Mesothelial cell of epicardium (in vitro differentiated cells): ENCODE measurements at regions not wholly inside any gene's neighbourhood (a gene's known extent, or its start where the extent isn't known, plus 50 kb on each side); places are given as distances from the start of the nearest gene placed in this dataset.
A peak's percentile ranks its signal among the peaks of the same experiment; 100 is the strongest.

Experiments
- DNase-seq, 2 experiments: peaks; one replicate each; pipeline ENCODE4 v3.0.0; 2021; ENCODE audit warnings: low spot score in 2 of 2; ENCODE audit not compliant: unreplicated experiment in 2 of 2
- H3K27ac Mint-ChIP-seq: 2 replicates; pipeline ENCODE4 v1.8.0; 2021; ENCODE audit warnings: mixed read lengths
- H3K27me3 Mint-ChIP-seq: 2 replicates; pipeline ENCODE4 v1.8.0; 2021; ENCODE audit warnings: low read depth, mixed read lengths
- H3K36me3 Mint-ChIP-seq: 2 replicates; pipeline ENCODE4 v1.8.0; 2021; ENCODE audit warnings: mixed read lengths
- H3K4me1 Mint-ChIP-seq: 2 replicates; pipeline ENCODE4 v1.8.0; 2021; ENCODE audit warnings: mixed read lengths
- H3K4me3 Mint-ChIP-seq: 2 replicates; pipeline ENCODE4 v1.8.0; 2021; ENCODE audit warnings: mild to moderate bottlenecking, moderate library complexity, mixed read lengths
- H3K9me3 Mint-ChIP-seq: 2 replicates; pipeline ENCODE4 v1.8.0; 2021; ENCODE audit warnings: mixed read lengths
- TF ChIP-seq, protein P1 (sequence below): fragments of 200-600 bp; sonication (generic); IDR thresholded peaks from one replicate; pipeline ENCODE4 v1.5.0; 2021; ENCODE audit warnings: antibody characterized with exemption; ENCODE audit not compliant: unreplicated experiment

DNA sequence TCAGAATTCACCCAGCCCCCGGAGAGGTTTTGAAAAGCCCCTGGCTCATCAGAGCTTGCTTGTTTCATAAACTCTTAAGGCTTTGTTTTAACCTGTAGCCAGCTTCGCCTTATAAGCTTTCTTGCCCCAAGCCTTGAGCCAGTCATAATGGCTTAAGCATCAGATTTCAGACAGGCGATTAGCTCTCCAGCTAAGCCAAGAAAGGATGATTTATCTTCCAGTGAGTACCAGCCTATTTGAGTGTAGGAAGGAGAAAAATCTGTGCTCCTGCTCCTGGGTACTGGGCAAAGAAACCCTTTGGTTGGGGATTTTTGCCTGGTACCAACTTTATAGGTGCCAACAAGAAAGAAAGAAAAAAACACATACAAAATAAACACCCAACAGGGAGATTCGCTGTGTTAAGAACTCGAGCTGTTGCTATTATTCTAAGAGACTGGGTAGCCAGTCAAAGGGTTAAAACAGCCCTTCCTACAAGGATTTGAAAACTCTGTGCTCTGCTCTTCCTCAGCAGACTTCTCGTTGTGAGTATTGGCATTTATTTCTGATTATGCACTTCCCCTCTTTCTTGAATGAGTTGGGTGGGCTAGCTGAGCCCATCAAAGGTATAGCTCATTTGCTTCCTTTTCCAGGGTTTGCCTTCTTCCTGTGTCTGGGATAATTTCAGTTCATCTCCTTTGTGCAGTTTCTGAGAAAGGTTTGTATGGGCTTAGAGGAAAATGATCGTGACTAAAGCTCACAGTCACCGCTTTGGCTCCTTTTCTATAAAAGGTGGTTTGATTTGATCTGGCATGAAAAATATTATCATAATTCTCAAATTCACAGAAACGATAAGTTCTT is 157.2 kb upstream of the DMRT1 start:
- Mint-ChIP-seq H3K36me3 (peaks cover 6% of the 10 kb centered on the region), H3K4me1 (peaks cover 50% of the 10 kb centered on the region), H3K4me3 (peak overlapping the region; percentile 54), H3K27ac (peak overlapping the region; percentile 84), H3K27me3 (no peaks in the 10 kb centered on the region), H3K9me3 (peaks cover 5% of the 10 kb centered on the region)
- no peak for DNase-seq
- TF ChIP-seq, protein P1, sequence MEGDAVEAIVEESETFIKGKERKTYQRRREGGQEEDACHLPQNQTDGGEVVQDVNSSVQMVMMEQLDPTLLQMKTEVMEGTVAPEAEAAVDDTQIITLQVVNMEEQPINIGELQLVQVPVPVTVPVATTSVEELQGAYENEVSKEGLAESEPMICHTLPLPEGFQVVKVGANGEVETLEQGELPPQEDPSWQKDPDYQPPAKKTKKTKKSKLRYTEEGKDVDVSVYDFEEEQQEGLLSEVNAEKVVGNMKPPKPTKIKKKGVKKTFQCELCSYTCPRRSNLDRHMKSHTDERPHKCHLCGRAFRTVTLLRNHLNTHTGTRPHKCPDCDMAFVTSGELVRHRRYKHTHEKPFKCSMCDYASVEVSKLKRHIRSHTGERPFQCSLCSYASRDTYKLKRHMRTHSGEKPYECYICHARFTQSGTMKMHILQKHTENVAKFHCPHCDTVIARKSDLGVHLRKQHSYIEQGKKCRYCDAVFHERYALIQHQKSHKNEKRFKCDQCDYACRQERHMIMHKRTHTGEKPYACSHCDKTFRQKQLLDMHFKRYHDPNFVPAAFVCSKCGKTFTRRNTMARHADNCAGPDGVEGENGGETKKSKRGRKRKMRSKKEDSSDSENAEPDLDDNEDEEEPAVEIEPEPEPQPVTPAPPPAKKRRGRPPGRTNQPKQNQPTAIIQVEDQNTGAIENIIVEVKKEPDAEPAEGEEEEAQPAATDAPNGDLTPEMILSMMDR = no peak

DNA sequence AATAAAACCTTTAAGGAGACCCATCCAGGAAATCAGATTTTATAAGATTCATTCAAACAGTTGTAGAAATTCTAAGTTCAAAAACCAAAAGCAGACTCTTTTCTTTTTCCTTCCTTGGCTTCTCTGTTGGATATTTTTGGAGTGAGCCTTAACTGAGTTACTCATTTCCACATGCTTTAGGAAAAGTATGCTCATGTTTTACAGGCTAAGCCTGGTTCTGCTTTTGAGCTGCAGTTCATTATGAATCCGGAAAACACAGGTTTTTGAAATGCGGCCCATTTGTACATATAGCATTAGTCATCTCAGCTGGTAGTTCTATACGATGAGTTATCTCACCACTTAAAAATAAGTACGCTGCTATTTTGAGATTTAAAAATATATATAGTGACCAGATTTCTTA is 156.6 kb upstream of the DMRT1 start:
- Mint-ChIP-seq H3K4me1 (peaks cover 50% of the 10 kb centered on the region), H3K4me3 (peak overlapping the region; percentile 54), H3K36me3 (peaks cover 7% of the 10 kb centered on the region), H3K9me3 (peaks cover 5% of the 10 kb centered on the region), H3K27ac (peak overlapping the region; percentile 84), H3K27me3 (no peaks in the 10 kb centered on the region)
- TF ChIP-seq, protein P1 = no peak
- no peak for DNase-seq

DNA sequence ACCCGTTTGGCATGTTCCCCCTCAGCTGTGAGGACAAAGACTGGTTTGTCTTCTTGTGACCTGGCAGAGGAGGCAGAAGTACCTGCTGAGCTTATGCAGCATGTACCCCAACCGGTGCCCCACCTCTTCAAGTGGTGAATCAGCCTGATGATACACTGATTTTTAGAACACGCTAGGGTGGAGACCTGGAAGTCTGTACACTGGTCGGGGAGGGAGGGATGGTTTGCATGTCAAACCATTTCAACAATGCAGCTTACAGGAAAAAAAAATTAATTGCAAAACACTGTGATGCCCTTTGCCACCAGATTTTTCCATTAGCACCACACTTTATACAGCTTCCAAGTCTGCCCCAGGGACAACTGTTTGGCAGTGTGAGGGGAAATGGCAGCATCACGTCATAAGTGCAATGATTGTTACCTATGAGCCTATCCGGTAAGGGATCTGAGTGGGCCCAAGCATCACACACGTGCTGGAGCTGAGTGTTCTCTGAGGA is 155.1 kb upstream of the DMRT1 start:
- peaks cover 58% of the 10 kb centered on the region for H3K4me1 Mint-ChIP-seq
- peak overlapping the region; percentile 84 for H3K27ac Mint-ChIP-seq
- TF ChIP-seq, protein P1 = no peak
- peak overlapping the region; percentile 54 for H3K4me3 Mint-ChIP-seq
- peaks cover 7% of the 10 kb centered on the region for H3K36me3 Mint-ChIP-seq
- no peaks in the 10 kb centered on the region for H3K27me3 Mint-ChIP-seq
- DNase-seq = no peak
- H3K9me3 Mint-ChIP-seq = peaks cover 5% of the 10 kb centered on the region

DNA sequence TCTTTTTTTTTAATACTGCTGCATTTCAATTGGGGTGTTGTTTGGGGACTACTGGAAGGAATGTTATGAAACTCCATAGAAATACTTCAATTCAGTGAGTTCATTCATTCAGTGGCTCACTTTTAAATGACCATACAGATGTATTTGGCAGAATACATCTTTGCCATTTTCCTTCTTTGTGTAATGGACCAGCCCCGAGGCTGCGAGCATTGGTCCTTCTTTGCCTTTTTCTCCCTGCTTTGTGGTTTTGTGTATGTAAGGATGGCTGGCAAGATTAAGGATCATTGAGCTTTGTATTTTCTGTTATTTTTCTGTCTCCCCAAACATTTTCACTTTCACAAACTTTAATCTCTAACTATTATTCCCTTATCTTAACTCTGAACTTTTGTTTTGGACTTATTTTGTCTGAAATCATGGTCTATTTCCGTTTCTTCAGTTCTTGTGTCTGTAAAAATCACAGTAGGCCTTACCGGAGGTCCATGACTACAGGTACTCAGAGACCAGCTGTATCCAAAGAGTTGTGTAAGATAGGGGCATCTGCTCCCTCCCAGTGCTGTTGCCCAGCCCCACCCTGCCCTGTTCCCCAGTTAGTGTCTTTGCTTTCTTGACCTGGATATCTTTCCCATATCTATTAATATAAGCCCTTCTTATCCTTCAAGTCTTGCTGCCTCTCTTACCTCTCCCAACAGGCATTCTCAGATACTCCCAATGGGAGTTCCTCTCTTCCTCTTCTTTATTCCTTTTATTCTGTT is 154.3 kb upstream of the DMRT1 start:
- H3K9me3 Mint-ChIP-seq = peaks cover 5% of the 10 kb centered on the region
- TF ChIP-seq, protein P1 = no peak
- H3K27ac Mint-ChIP-seq = no peak overlapping the region
- peaks cover 65% of the 10 kb centered on the region for H3K4me1 Mint-ChIP-seq
- H3K36me3 Mint-ChIP-seq = peaks cover 7% of the 10 kb centered on the region
- DNase-seq = no peak
- H3K4me3 Mint-ChIP-seq = no peak overlapping the region
- no peaks in the 10 kb centered on the region for H3K27me3 Mint-ChIP-seq

DNA sequence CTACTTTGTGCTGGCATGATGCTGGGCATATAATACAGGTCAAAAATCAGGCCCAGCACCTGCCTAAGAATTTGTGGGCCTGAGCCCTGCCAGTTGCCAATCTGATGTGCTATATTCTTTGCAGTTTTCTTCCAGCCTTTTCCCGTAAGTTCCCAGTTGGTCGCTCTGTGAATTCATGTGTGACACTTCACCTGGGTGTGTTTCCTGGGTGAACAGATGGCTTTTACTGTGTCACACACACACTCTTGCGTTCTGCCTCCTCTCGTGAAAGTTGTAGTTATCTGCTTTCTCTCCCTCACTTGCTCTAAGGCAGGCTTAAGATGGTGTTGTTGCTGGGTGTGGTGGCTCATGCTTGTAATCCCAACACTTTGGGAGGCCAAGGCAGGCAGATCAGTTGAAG is 153.5 kb upstream of the DMRT1 start:
- H3K27me3 Mint-ChIP-seq = no peaks in the 10 kb centered on the region
- peaks cover 5% of the 10 kb centered on the region for H3K36me3 Mint-ChIP-seq
- DNase-seq = no peak
- H3K4me3 Mint-ChIP-seq = no peak overlapping the region
- no peak overlapping the region for H3K27ac Mint-ChIP-seq
- TF ChIP-seq, protein P1 = no peak
- peaks cover 5% of the 10 kb centered on the region for H3K9me3 Mint-ChIP-seq
- peaks cover 66% of the 10 kb centered on the region for H3K4me1 Mint-ChIP-seq
